ENCODE measurements at regions not wholly inside any gene's neighbourhood (a gene's known extent, or its start where the extent isn't known, plus 50 kb on each side); places are given as distances from the start of the nearest gene placed in this dataset.

DNA sequence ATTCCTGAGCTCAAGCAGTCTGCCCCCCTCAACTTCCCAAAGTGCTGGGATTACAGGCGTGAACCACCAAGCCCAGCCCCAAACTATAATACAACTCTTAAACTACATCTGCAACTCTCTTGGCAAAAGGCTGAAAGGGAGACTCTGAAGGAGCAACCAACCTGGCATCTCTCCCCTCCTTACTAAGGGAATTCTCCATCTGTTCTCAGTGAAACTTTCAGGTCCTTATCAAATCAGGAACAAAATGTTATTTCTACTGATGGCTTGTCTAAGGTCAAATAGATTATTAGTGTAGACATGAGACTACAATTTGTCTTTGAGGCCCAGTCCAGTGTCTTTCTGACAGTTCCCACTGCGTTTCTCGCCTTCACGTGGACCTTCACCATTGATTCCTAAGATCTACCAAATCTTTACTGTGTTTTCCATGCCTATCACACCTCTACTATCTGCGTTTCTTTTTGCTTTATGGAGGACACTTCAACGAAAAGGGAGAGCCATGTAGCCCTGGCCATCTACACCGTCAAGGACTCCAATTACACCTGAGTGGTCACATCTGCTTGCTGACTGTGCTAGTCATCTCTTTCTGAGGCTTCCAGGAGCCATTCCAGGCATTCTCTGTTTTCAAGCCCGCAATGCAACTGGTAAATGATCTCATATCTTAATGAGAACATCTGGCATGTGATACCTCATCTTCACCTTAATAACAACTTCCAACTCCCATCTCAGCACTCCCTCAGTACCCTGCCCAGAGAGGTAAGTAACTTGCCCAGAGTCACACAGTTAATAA, 405.7 kb upstream of the CITED2 start:
- Histone ChIP-seq H3K27ac (ENCODE audit: insufficient read depth, low read length, poor library complexity, severe bottlenecking) (no peak overlapping the region), H3K4me1 (ENCODE audit: control insufficient read depth, insufficient read depth, low read length, poor library complexity, severe bottlenecking) (no peaks in the 10 kb centered on the region), H3K36me3 (ENCODE audit: control insufficient read depth, insufficient read depth, low read length) (no peaks in the 10 kb centered on the region), H3K4me3 (ENCODE audit: insufficient read depth, low read depth, low read length, poor library complexity, severe bottlenecking) (no peak overlapping the region), H3K27me3 (replicated peaks; ENCODE audit: control insufficient read depth, insufficient read depth, low read length, poor library complexity, severe bottlenecking) (no peaks in the 10 kb centered on the region), H3K9me3 (ENCODE audit: control insufficient read depth, low read length) (no peaks in the 10 kb centered on the region)
- no peak for DNase-seq

DNA sequence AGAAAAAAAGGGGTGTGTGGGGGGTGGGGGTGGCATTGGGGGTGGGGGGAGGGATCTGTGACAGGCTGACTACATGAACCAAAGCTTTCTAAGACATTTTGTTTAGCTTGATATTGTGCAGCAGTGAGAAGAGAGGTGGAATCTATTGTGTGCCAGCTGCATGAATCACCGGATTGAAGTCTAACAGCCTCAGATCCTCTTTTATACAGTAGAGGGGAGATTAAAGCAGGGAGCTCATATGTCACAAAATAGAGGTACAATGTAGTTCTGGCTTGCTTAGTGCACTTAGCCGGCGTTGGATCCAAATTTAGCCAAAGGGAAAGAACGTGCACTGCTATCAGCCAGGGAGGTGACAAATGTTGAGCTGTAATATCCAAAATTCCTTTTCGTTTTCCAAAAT, 404.2 kb upstream of the CITED2 start:
- H3K27me3 ChIP-seq (replicated peaks; ENCODE audit: control insufficient read depth, insufficient read depth, low read length, poor library complexity, severe bottlenecking) = no peaks in the 10 kb centered on the region
- H3K27ac ChIP-seq (ENCODE audit: insufficient read depth, low read length, poor library complexity, severe bottlenecking) = no peak overlapping the region
- no peak for DNase-seq
- H3K4me3 ChIP-seq (ENCODE audit: insufficient read depth, low read depth, low read length, poor library complexity, severe bottlenecking) = no peak overlapping the region
- H3K9me3 ChIP-seq (ENCODE audit: control insufficient read depth, low read length) = no peaks in the 10 kb centered on the region
- no peaks in the 10 kb centered on the region for H3K36me3 ChIP-seq (ENCODE audit: control insufficient read depth, insufficient read depth, low read length)
- H3K4me1 ChIP-seq (ENCODE audit: control insufficient read depth, insufficient read depth, low read length, poor library complexity, severe bottlenecking) = no peaks in the 10 kb centered on the region

DNA sequence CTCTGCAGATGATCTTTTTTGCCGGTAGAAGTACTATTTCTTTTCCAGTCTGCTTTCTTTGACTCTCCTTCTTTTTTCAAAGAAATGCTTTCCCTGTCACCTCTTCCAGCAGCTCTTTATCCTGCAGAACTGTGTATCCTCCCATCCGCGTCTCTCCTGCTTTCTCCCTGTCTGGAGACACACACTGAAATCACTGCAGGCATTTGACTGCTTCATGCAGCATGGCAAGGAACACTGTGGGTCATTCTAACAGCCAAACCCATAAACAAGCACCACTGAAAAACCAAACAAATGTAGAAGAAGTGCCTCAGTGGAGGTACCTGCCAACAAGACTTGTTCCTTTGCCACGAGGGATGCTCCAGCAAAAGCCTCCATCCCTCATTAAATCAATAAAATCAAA, 403.7 kb upstream of the CITED2 start:
- Histone ChIP-seq H3K27ac (ENCODE audit: insufficient read depth, low read length, poor library complexity, severe bottlenecking) (no peak overlapping the region), H3K36me3 (ENCODE audit: control insufficient read depth, insufficient read depth, low read length) (no peaks in the 10 kb centered on the region), H3K9me3 (ENCODE audit: control insufficient read depth, low read length) (no peaks in the 10 kb centered on the region), H3K27me3 (replicated peaks; ENCODE audit: control insufficient read depth, insufficient read depth, low read length, poor library complexity, severe bottlenecking) (no peaks in the 10 kb centered on the region), H3K4me3 (ENCODE audit: insufficient read depth, low read depth, low read length, poor library complexity, severe bottlenecking) (no peak overlapping the region), H3K4me1 (ENCODE audit: control insufficient read depth, insufficient read depth, low read length, poor library complexity, severe bottlenecking) (no peaks in the 10 kb centered on the region)
- no peak for DNase-seq

DNA sequence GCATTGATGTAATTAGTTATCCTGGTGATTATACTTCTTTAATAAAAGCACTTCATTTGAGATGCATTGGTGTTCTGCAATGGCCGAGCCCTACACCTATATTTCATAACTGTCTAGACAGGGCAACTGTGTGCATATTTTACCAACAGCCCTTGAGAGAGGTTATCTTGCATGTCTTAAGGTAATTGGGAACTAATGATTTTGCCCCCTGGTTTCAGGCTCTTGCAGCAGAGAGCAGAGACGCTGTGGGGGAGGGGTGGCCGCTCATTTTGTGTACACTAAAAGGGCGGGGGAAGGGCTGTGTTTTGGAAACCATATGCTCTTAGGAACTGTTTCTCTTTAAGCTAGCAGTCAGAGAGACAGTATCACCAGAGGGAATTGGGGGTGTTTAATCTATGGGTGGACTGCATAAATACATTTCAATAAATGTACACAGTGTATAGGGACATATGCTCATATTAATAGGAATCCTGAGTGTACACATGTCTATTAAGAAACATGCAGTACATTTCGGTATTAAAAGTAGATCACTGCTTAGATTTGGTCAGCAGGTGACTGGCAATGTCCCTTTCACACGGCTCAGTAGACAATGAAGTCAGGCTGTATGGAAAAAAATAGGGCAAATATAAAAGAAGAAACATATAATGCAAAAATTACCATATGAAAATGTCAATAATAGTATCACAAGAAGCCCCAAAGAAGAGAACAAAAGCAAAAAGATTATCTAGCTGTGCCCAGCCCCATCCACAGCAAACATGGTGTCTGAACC, 402.9 kb upstream of the CITED2 start:
- Histone ChIP-seq H3K36me3 (ENCODE audit: control insufficient read depth, insufficient read depth, low read length) (no peaks in the 10 kb centered on the region), H3K9me3 (ENCODE audit: control insufficient read depth, low read length) (no peaks in the 10 kb centered on the region), H3K4me3 (ENCODE audit: insufficient read depth, low read depth, low read length, poor library complexity, severe bottlenecking) (no peak overlapping the region), H3K4me1 (ENCODE audit: control insufficient read depth, insufficient read depth, low read length, poor library complexity, severe bottlenecking) (no peaks in the 10 kb centered on the region), H3K27ac (ENCODE audit: insufficient read depth, low read length, poor library complexity, severe bottlenecking) (no peak overlapping the region), H3K27me3 (replicated peaks; ENCODE audit: control insufficient read depth, insufficient read depth, low read length, poor library complexity, severe bottlenecking) (no peaks in the 10 kb centered on the region)
- DNase-seq = no peak

- no peaks in the 10 kb centered on the region for H3K4me1 ChIP-seq (ENCODE audit: control insufficient read depth, insufficient read depth, low read length, poor library complexity, severe bottlenecking)
- H3K27ac ChIP-seq (ENCODE audit: insufficient read depth, low read length, poor library complexity, severe bottlenecking) = no peak overlapping the region
- H3K4me3 ChIP-seq (ENCODE audit: insufficient read depth, low read depth, low read length, poor library complexity, severe bottlenecking) = no peak overlapping the region
- H3K36me3 ChIP-seq (ENCODE audit: control insufficient read depth, insufficient read depth, low read length) = no peaks in the 10 kb centered on the region
- no peak for DNase-seq
- no peaks in the 10 kb centered on the region for H3K27me3 ChIP-seq (replicated peaks; ENCODE audit: control insufficient read depth, insufficient read depth, low read length, poor library complexity, severe bottlenecking)
- H3K9me3 ChIP-seq (ENCODE audit: control insufficient read depth, low read length) = no peaks in the 10 kb centered on the region
Observed at GRCh38 chr6:139776041-139776440, 401.6 kb upstream of the CITED2 start.

DNA sequence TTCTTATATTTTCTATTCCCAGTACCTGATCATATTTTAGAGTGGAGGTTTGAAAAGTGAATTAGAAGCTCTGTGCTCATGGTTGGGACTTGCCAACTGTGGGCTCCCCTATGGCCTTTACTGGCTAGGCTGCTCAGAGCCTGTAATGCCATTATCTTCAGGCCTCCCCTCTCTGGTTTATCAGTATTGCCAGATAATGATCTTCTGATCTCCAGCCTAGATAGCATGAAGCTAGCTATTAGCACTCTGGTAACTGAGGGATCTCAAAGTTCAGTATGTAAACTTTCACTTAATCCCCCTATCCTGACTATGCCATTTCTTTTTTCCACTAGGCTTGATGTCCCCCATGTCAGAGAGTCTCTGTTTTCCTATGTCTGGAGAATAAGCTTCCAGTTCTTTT, 393.7 kb upstream of the CITED2 start:
- no peaks in the 10 kb centered on the region for H3K27me3 ChIP-seq (replicated peaks; ENCODE audit: control insufficient read depth, insufficient read depth, low read length, poor library complexity, severe bottlenecking)
- DNase-seq = no peak
- no peaks in the 10 kb centered on the region for H3K36me3 ChIP-seq (ENCODE audit: control insufficient read depth, insufficient read depth, low read length)
- no peak overlapping the region for H3K27ac ChIP-seq (ENCODE audit: insufficient read depth, low read length, poor library complexity, severe bottlenecking)
- no peaks in the 10 kb centered on the region for H3K4me1 ChIP-seq (ENCODE audit: control insufficient read depth, insufficient read depth, low read length, poor library complexity, severe bottlenecking)
- H3K4me3 ChIP-seq (ENCODE audit: insufficient read depth, low read depth, low read length, poor library complexity, severe bottlenecking) = no peak overlapping the region
- H3K9me3 ChIP-seq (ENCODE audit: control insufficient read depth, low read length) = no peaks in the 10 kb centered on the region

DNA sequence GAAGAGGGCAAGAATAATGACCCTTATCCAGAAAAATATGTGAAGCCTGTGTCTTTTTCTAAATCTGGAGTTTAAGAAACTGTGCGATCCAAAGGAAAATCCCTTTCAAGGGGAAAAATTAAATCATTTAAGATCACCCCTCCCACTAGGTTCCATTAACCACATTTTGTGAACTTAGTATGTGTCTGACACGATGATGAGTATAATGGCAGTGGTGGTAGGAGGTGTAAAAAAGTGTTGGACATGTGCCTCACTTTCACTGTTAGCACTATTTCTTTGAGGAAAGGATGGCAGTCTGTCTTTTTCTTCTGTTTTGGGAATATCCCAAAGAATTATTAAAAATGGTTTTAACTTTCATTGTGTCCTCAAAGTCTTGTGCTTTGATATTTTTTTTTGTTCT, 392.3 kb upstream of the CITED2 start:
- no peaks in the 10 kb centered on the region for H3K27me3 ChIP-seq (replicated peaks; ENCODE audit: control insufficient read depth, insufficient read depth, low read length, poor library complexity, severe bottlenecking)
- no peak overlapping the region for H3K27ac ChIP-seq (ENCODE audit: insufficient read depth, low read length, poor library complexity, severe bottlenecking)
- no peak for DNase-seq
- H3K9me3 ChIP-seq (ENCODE audit: control insufficient read depth, low read length) = no peaks in the 10 kb centered on the region
- no peak overlapping the region for H3K4me3 ChIP-seq (ENCODE audit: insufficient read depth, low read depth, low read length, poor library complexity, severe bottlenecking)
- H3K4me1 ChIP-seq (ENCODE audit: control insufficient read depth, insufficient read depth, low read length, poor library complexity, severe bottlenecking) = no peaks in the 10 kb centered on the region
- no peaks in the 10 kb centered on the region for H3K36me3 ChIP-seq (ENCODE audit: control insufficient read depth, insufficient read depth, low read length)

GRCh38 chr6:139765825-139766285, 391.4 kb upstream of the CITED2 start:
- H3K27ac ChIP-seq (ENCODE audit: insufficient read depth, low read length, poor library complexity, severe bottlenecking) = no peak overlapping the region
- no peaks in the 10 kb centered on the region for H3K9me3 ChIP-seq (ENCODE audit: control insufficient read depth, low read length)
- no peaks in the 10 kb centered on the region for H3K27me3 ChIP-seq (replicated peaks; ENCODE audit: control insufficient read depth, insufficient read depth, low read length, poor library complexity, severe bottlenecking)
- no peaks in the 10 kb centered on the region for H3K36me3 ChIP-seq (ENCODE audit: control insufficient read depth, insufficient read depth, low read length)
- H3K4me3 ChIP-seq (ENCODE audit: insufficient read depth, low read depth, low read length, poor library complexity, severe bottlenecking) = no peak overlapping the region
- no peaks in the 10 kb centered on the region for H3K4me1 ChIP-seq (ENCODE audit: control insufficient read depth, insufficient read depth, low read length, poor library complexity, severe bottlenecking)
- DNase-seq = no peak

GRCh38 chr6:139764498-139764986, 390.1 kb upstream of the CITED2 start:
- Histone ChIP-seq H3K4me1 (ENCODE audit: control insufficient read depth, insufficient read depth, low read length, poor library complexity, severe bottlenecking) (no peaks in the 10 kb centered on the region), H3K27ac (ENCODE audit: insufficient read depth, low read length, poor library complexity, severe bottlenecking) (no peak overlapping the region), H3K27me3 (replicated peaks; ENCODE audit: control insufficient read depth, insufficient read depth, low read length, poor library complexity, severe bottlenecking) (no peaks in the 10 kb centered on the region), H3K9me3 (ENCODE audit: control insufficient read depth, low read length) (no peaks in the 10 kb centered on the region), H3K36me3 (ENCODE audit: control insufficient read depth, insufficient read depth, low read length) (no peaks in the 10 kb centered on the region), H3K4me3 (ENCODE audit: insufficient read depth, low read depth, low read length, poor library complexity, severe bottlenecking) (no peak overlapping the region)
- DNase-seq = no peak

All from effector memory CD4-positive, alpha-beta T cell (primary cell).